SK-N-SH (cell line): ENCODE measurements at regions not wholly inside any gene's neighbourhood (a gene's known extent, or its start where the extent isn't known, plus 50 kb on each side); places are given as distances from the start of the nearest gene placed in this dataset.

ENCODE experiments used
- CTCF ChIP-seq: fragments of 200-600 bp; sonication (generic); IDR thresholded peaks from 2 replicates; pipeline ENCODE4 v1.6.1; 2017; ENCODE audit warnings: antibody characterized with exemption, mild to moderate bottlenecking, moderate library complexity
- EZH2phosphoT487 ChIP-seq: fragments of 200-600 bp; sonication (generic); IDR thresholded peaks from 2 replicates; pipeline ENCODE4 v1.6.1; 2017; ENCODE audit warnings: low read depth, mixed run types, mild to moderate bottlenecking, antibody characterized with exemption, moderate library complexity, borderline replicate concordance
- GABPA ChIP-seq: IDR thresholded peaks from 2 replicates; pipeline ENCODE4 v1.4.0; 2012; ENCODE audit warnings: low read depth, mild to moderate bottlenecking
- JUND ChIP-seq: IDR thresholded peaks from 2 replicates; pipeline ENCODE4 v1.4.0; 2012
- MEF2A ChIP-seq: IDR thresholded peaks from 2 replicates; pipeline ENCODE4 v1.4.0; 2012; ENCODE audit warnings: low read depth, borderline replicate concordance
- POLR2AphosphoS5 ChIP-seq: IDR thresholded peaks from 2 replicates; pipeline ENCODE4 v1.6.1; 2012; ENCODE audit warnings: low read depth, low read length
- REST ChIP-seq: IDR thresholded peaks from 2 replicates; pipeline ENCODE4 v1.6.1; 2012; ENCODE audit warnings: mild to moderate bottlenecking, low read depth, low read length, moderate library complexity
- TAF1 ChIP-seq: IDR thresholded peaks from 2 replicates; pipeline ENCODE4 v1.6.1; 2012; ENCODE audit warnings: low read depth, mild to moderate bottlenecking, low read length, moderate library complexity, borderline replicate concordance
- TEAD4 ChIP-seq: IDR thresholded peaks from 2 replicates; pipeline ENCODE4 v1.4.0; 2012; ENCODE audit warnings: mild to moderate bottlenecking, borderline replicate concordance; ENCODE audit not compliant: insufficient read depth
- USF2 ChIP-seq: fragments of 150-350 bp; IDR thresholded peaks from 2 replicates; pipeline ENCODE4 v1.6.1; 2017; ENCODE audit warnings: antibody characterized with exemption, low read length, low read depth, borderline replicate concordance

GRCh38 chr18:35856178-35856577 is 116.3 kb upstream of the RMP24 start:
- no peak for TF ChIP-seq REST
- no peak for TF ChIP-seq POLR2AphosphoS5
- TF ChIP-seq USF2 = no peak
- no peak for TF ChIP-seq GABPA
- no peak for TF ChIP-seq CTCF
- TF ChIP-seq MEF2A = no peak
- no peak for TF ChIP-seq JUND
- TF ChIP-seq TEAD4 = no peak
- no peak for TF ChIP-seq TAF1
- no peak for TF ChIP-seq EZH2phosphoT487
